ENCODE measurements at regions not wholly inside any gene's neighbourhood (a gene's known extent, or its start where the extent isn't known, plus 50 kb on each side); places are given as distances from the start of the nearest gene placed in this dataset.

GRCh38 chr1:214198571-214198970, 82.4 kb upstream of the SMYD2 start:
- TF ChIP-seq CTCF (IDR thresholded peaks at IDR 0.05) (no peak), POLR2A (IDR thresholded peaks at IDR 0.05) (no peak)

All from tibial nerve (tissue), 3 donors.